ENCODE measurements at regions not wholly inside any gene's neighbourhood (a gene's known extent, or its start where the extent isn't known, plus 50 kb on each side); places are given as distances from the start of the nearest gene placed in this dataset.

DNA sequence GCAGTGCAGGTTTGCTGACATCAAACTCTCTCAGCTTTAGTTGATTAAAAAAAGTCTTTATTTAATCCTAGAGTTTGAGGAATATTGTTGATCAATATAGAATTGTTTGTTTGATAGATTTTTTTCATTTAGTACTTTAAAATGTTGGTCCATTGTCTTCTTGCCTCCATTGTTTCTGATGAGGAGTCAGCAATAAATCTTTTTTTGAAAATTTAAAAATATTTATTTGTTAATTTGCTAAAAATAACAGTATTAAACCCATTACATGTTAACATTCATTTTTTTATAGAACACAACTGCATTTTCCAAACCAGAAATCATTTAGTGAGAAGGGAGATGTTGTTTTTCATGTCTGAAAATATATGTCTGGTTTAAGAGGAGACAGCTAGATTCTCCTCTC is 173.8 kb upstream of the USP24 start:
- in situ Hi-C loops (cut with HindIII; ENCODE audit: extremely low pct_ligation_motif_present, low pct_unique_long_range_greater_than_20kb) (no loop called here), intact Hi-C loops (cut with micrococcal nuclease; ENCODE audit: unreplicated experiment) (no loop called here)
- Histone ChIP-seq H3K4me1 (ENCODE audit: insufficient read depth, low read length) (no peaks in the 10 kb centered on the region), H3K4me2 (ENCODE audit: low read depth, low read length) (no peak overlapping the region), H3K9ac (ENCODE audit: insufficient read depth, low read depth, low read length) (no peak overlapping the region), H3K79me2 (ENCODE audit: insufficient read depth, low read length) (no peaks in the 10 kb centered on the region), H2AFZ (ENCODE audit: low read length) (no peak overlapping the region), H4K20me1 (ENCODE audit: insufficient read depth, low read length) (no peaks in the 10 kb centered on the region), H3K36me3 (replicated peaks in 1 of 2; ENCODE audit: control insufficient read depth in 1 of 2, insufficient read depth in 2 of 2, low read length in 2 of 2) (no peaks in the 10 kb centered on the region), H3K4me3 (replicated peaks in 1 of 3; ENCODE audit: insufficient read depth in 1 of 3, low read depth in 2 of 3, low read length in 3 of 3) (no peak overlapping the region), H3K27me3 (ENCODE audit: control insufficient read depth in 1 of 2, insufficient read depth in 2 of 2, low read length in 2 of 2) (no peaks in the 10 kb centered on the region; a peak in 1 of 5 replicates), H3K27ac (ENCODE audit: extremely low read length, insufficient read depth, low read length) (no peak overlapping the region), H3K9me3 (ENCODE audit: low read length) (no peaks in the 10 kb centered on the region)
- DNase-seq (ENCODE audit: low spot score) = no peak
- CTCF ChIA-PET (ENCODE audit: low intra/inter-chr PET ratio, low total read pairs) = no interaction called here
- no TSS peak for BruUV-seq (replicated peaks)
- TF ChIP-seq ZNF556 (CRISPR knock-in tag; IDR thresholded peaks at IDR 0.05; ENCODE audit: borderline replicate concordance) = no peak
- TF ChIP-seq AGO2 (optimal IDR thresholded peaks at IDR 0.05; ENCODE audit: low read depth, low read length) = no peak
- TF ChIP-seq ZNF317 (CRISPR knock-in tag; IDR thresholded peaks at IDR 0.05) = peak; percentile 81
- POLR2A ChIA-PET = no interaction called here
- ATAC-seq = no peak
- FAIRE-seq = no peak

DNA sequence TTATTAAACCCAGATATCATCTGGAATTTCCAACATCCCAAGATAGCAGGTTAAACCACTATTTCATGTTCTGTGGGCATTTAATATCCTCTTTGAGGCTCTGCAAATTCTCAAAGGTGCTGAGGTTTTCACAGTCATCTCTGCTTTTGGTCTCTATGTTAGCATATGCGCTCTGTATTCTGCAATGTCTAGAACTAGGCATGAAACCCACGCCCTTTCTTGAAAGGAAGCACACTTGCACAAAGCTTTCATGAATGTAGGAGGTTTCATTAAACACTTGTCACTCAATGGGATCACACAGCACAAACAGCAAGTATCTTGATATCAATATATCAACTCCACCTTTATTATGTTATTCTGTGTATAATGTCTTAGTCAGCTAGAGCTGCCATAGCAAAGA is 172.0 kb upstream of the USP24 start:
- 51% methylated on average over 2 of the region's 2 CpGs for WGBS (ENCODE audit: low lambda C conversion rate)
- H2AFZ ChIP-seq (ENCODE audit: low read length) = no peak overlapping the region
- intact Hi-C loops (cut with micrococcal nuclease; ENCODE audit: unreplicated experiment) (no loop called here), in situ Hi-C loops (cut with HindIII; ENCODE audit: extremely low pct_ligation_motif_present, low pct_unique_long_range_greater_than_20kb) (no loop called here)
- no peaks in the 10 kb centered on the region for H4K20me1 ChIP-seq (ENCODE audit: insufficient read depth, low read length)
- no peaks in the 10 kb centered on the region for H3K9me3 ChIP-seq (ENCODE audit: low read length)
- no TSS peak for BruUV-seq (replicated peaks)
- FAIRE-seq (no peak), ATAC-seq (no peak), DNase-seq (ENCODE audit: low spot score) (no peak)
- ChIA-PET POLR2A (no interaction called here), CTCF (ENCODE audit: low intra/inter-chr PET ratio, low total read pairs) (no interaction called here)
- H3K27ac ChIP-seq (ENCODE audit: extremely low read length, insufficient read depth, low read length) = no peak overlapping the region
- H3K9ac ChIP-seq (ENCODE audit: insufficient read depth, low read depth, low read length) = no peak overlapping the region
- no peaks in the 10 kb centered on the region for H3K79me2 ChIP-seq (ENCODE audit: insufficient read depth, low read length)
- H3K4me1 ChIP-seq (ENCODE audit: insufficient read depth, low read length) = no peaks in the 10 kb centered on the region; the same call in 1 of the 2 replicates
- no peak overlapping the region for H3K4me3 ChIP-seq (replicated peaks in 1 of 3; ENCODE audit: insufficient read depth in 1 of 3, low read depth in 2 of 3, low read length in 3 of 3)
- H3K36me3 ChIP-seq (replicated peaks in 1 of 2; ENCODE audit: control insufficient read depth in 1 of 2, insufficient read depth in 2 of 2, low read length in 2 of 2) = no peaks in the 10 kb centered on the region
- peaks cover 0 to 1% of the 10 kb centered on the region in 2 experiments; a peak in 2 of 5 replicates for H3K27me3 ChIP-seq (ENCODE audit: control insufficient read depth in 1 of 2, insufficient read depth in 2 of 2, low read length in 2 of 2)
- H3K4me2 ChIP-seq (ENCODE audit: low read depth, low read length) = no peak overlapping the region
- TF ChIP-seq HDAC1 (CRISPR knock-in tag; IDR thresholded peaks at IDR 0.05) (no peak), MEIS2 (CRISPR knock-in tag; IDR thresholded peaks at IDR 0.05) (no peak), SAP130 (CRISPR knock-in tag; IDR thresholded peaks at IDR 0.05; ENCODE audit: low read depth) (no peak)
- TF ChIP-seq, protein P1, sequence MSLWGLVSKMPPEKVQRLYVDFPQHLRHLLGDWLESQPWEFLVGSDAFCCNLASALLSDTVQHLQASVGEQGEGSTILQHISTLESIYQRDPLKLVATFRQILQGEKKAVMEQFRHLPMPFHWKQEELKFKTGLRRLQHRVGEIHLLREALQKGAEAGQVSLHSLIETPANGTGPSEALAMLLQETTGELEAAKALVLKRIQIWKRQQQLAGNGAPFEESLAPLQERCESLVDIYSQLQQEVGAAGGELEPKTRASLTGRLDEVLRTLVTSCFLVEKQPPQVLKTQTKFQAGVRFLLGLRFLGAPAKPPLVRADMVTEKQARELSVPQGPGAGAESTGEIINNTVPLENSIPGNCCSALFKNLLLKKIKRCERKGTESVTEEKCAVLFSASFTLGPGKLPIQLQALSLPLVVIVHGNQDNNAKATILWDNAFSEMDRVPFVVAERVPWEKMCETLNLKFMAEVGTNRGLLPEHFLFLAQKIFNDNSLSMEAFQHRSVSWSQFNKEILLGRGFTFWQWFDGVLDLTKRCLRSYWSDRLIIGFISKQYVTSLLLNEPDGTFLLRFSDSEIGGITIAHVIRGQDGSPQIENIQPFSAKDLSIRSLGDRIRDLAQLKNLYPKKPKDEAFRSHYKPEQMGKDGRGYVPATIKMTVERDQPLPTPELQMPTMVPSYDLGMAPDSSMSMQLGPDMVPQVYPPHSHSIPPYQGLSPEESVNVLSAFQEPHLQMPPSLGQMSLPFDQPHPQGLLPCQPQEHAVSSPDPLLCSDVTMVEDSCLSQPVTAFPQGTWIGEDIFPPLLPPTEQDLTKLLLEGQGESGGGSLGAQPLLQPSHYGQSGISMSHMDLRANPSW (CRISPR knock-in tag; IDR thresholded peaks at IDR 0.05; ENCODE audit: borderline replicate concordance) = no peak
- TF ChIP-seq, protein P2, sequence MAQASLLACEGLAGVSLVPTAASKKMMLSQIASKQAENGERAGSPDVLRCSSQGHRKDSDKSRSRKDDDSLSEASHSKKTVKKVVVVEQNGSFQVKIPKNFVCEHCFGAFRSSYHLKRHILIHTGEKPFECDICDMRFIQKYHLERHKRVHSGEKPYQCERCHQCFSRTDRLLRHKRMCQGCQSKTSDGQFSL (CRISPR knock-in tag; IDR thresholded peaks at IDR 0.05) = no peak
- TF ChIP-seq, protein P3, sequence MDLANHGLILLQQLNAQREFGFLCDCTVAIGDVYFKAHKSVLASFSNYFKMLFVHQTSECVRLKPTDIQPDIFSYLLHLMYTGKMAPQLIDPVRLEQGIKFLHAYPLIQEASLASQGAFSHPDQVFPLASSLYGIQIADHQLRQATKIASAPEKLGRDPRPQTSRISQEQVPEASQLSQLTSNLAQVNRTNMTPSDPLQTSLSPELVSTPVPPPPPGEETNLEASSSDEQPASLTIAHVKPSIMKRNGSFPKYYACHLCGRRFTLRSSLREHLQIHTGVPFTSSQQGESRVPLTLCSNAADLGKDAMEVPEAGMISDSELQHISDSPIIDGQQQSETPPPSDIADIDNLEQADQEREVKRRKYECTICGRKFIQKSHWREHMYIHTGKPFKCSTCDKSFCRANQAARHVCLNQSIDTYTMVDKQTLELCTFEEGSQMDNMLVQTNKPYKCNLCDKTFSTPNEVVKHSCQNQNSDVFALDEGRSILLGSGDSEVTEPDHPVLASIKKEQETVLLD (CRISPR knock-in tag; IDR thresholded peaks at IDR 0.05; ENCODE audit: low read depth) = no peak
- TF ChIP-seq, protein P4, sequence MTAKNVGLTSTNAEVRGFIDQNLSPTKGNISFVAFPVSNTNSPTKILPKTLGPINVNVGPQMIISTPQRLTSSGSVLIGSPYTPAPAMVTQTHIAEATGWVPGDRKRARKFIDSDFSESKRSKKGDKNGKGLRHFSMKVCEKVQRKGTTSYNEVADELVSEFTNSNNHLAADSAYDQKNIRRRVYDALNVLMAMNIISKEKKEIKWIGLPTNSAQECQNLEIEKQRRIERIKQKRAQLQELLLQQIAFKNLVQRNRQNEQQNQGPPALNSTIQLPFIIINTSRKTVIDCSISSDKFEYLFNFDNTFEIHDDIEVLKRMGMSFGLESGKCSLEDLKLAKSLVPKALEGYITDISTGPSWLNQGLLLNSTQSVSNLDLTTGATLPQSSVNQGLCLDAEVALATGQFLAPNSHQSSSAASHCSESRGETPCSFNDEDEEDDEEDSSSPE (CRISPR knock-in tag; IDR thresholded peaks at IDR 0.05) = no peak
